ENCODE measurements at regions not wholly inside any gene's neighbourhood (a gene's known extent, or its start where the extent isn't known, plus 50 kb on each side); places are given as distances from the start of the nearest gene placed in this dataset.

DNA sequence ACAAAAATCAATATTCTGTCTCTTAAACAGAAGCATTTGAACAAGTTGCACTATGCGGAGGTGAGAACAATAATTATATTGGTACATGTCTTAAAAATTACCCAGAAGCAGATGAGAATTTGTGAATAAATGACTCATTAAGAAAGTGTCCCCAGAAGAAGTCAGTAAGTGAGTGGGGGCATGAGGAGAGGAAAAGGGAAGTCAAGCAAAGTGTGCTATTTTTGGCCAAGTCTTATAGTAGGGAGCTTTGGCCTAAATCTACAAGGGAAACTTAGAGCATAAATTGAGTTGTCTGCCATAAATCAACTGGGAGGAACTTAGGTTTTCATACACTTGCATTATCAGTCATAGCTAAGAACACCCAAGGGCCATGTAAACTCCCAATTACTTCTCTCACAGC, 86.9 kb upstream of the SATB1 start:
- peak overlapping the region in 1 of 2 donors; percentile 58 for H3K27ac ChIP-seq (ENCODE audit: low read depth in 1 of 2, low read length in 1 of 2)
- no peaks in the 10 kb centered on the region for H3K27me3 ChIP-seq (ENCODE audit: control insufficient read depth in 2 of 2, insufficient read depth in 1 of 2, low read length in 1 of 2)
- peaks cover 6 to 16% of the 10 kb centered on the region in 2 donors for H3K4me1 ChIP-seq (ENCODE audit: control insufficient read depth in 2 of 2, insufficient read depth in 2 of 2, low read length in 2 of 2)
- H3K9me3 ChIP-seq (ENCODE audit: control insufficient read depth in 2 of 2, insufficient read depth in 1 of 2, low read length in 1 of 2): no peaks in the 10 kb centered on the region
- peaks cover 0 to 8% of the 10 kb centered on the region in 2 donors for H3K36me3 ChIP-seq (ENCODE audit: control insufficient read depth in 2 of 2, insufficient read depth in 2 of 2, low read length in 1 of 2)
- H3K4me3 ChIP-seq (ENCODE audit: low read length in 2 of 2): no peak overlapping the region
- DNase-seq (ENCODE audit: low read depth in 6 of 9, low spot score in 9 of 9): no peak
- WGBS: 99% methylated on average over 1 of the region's 1 CpG

DNA sequence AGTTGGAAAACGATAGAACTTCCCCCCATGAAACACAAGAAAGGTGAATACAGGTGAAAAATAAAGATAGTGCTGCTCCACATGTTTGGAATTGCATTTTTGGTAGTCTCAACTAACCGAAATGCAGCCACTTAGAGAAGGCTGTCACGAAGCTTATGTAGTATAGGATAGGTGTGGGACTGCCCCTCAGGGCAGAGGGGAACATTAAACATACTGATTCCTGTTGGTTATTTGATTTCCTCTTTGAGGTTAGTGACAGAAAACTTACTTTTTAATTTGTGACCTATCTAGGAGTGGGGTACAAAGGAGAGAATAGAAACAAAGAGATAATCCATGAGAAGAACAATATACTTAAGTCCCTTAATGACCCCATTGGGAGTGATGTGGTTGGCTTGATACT, 85.8 kb upstream of the SATB1 start:
- no peak overlapping the region for H3K27ac ChIP-seq (ENCODE audit: low read depth in 1 of 2, low read length in 1 of 2)
- H3K9me3 ChIP-seq (ENCODE audit: control insufficient read depth in 2 of 2, insufficient read depth in 1 of 2, low read length in 1 of 2): no peaks in the 10 kb centered on the region
- no peaks in the 10 kb centered on the region for H3K27me3 ChIP-seq (ENCODE audit: control insufficient read depth in 2 of 2, insufficient read depth in 1 of 2, low read length in 1 of 2)
- peaks cover 0 to 8% of the 10 kb centered on the region in 2 donors for H3K36me3 ChIP-seq (ENCODE audit: control insufficient read depth in 2 of 2, insufficient read depth in 2 of 2, low read length in 1 of 2)
- H3K4me3 ChIP-seq (ENCODE audit: low read length in 2 of 2): no peak overlapping the region
- 90% methylated on average over 3 of the region's 3 CpGs for WGBS
- peaks cover 6 to 16% of the 10 kb centered on the region in 2 donors for H3K4me1 ChIP-seq (ENCODE audit: control insufficient read depth in 2 of 2, insufficient read depth in 2 of 2, low read length in 2 of 2)
- no peak for DNase-seq (ENCODE audit: low read depth in 6 of 9, low spot score in 9 of 9)

DNA sequence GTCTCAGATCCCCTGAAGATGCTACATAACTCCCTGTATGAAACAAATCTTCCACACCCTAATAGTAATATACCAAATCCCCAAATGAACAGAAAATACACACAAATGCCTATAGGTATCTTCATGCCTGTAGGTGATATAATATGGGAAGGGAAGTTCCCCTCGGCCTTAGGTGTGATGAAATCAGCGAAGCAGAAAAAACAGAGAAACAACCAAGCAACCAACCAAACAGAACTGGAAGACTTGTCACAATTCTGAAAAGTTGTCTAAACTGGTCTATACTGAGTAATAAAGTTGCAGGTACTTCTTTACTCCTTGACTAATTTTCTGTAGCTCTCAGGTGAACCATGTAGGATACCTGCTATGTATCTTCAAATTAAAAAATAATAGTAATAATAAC, 82.2 kb upstream of the SATB1 start:
- WGBS: 95% methylated on average over 2 of the region's 2 CpGs
- no peak overlapping the region for H3K27ac ChIP-seq (ENCODE audit: low read depth in 1 of 2, low read length in 1 of 2)
- no peak overlapping the region for H3K4me3 ChIP-seq (ENCODE audit: low read length in 2 of 2)
- peaks cover 0 to 8% of the 10 kb centered on the region in 2 donors for H3K36me3 ChIP-seq (ENCODE audit: control insufficient read depth in 2 of 2, insufficient read depth in 2 of 2, low read length in 1 of 2)
- H3K4me1 ChIP-seq (ENCODE audit: control insufficient read depth in 2 of 2, insufficient read depth in 2 of 2, low read length in 2 of 2): peaks cover 3 to 8% of the 10 kb centered on the region in 2 donors
- no peaks in the 10 kb centered on the region for H3K9me3 ChIP-seq (ENCODE audit: control insufficient read depth in 2 of 2, insufficient read depth in 1 of 2, low read length in 1 of 2)
- DNase-seq (ENCODE audit: low read depth in 6 of 9, low spot score in 9 of 9): no peak
- no peaks in the 10 kb centered on the region for H3K27me3 ChIP-seq (ENCODE audit: control insufficient read depth in 2 of 2, insufficient read depth in 1 of 2, low read length in 1 of 2)

DNA sequence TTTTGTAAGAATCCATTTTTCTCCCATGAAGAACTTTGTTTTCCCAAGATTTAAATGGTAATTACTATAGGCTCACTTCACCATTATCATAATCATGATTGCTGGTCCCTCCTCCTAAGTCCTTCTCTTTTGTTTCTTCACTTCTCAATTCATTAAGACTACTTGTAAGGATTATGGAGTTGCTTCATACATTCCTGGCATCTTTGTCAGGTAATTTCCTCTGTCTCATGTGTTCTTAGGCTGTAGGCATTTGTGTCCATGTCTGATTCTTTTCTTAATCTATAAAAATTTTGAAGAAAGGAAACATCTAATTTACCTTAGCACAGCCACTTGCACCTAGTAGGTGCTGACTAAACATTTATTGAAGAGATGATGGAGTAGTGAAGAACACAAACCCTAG, 79.9 kb upstream of the SATB1 start:
- H3K4me1 ChIP-seq (ENCODE audit: control insufficient read depth in 2 of 2, insufficient read depth in 2 of 2, low read length in 2 of 2): peaks cover 0 to 3% of the 10 kb centered on the region in 2 donors
- DNase-seq (ENCODE audit: low read depth in 6 of 9, low spot score in 9 of 9): no peak
- H3K36me3 ChIP-seq (ENCODE audit: control insufficient read depth in 2 of 2, insufficient read depth in 2 of 2, low read length in 1 of 2): peaks cover 0 to 4% of the 10 kb centered on the region in 2 donors
- H3K27me3 ChIP-seq (ENCODE audit: control insufficient read depth in 2 of 2, insufficient read depth in 1 of 2, low read length in 1 of 2): no peaks in the 10 kb centered on the region
- H3K9me3 ChIP-seq (ENCODE audit: control insufficient read depth in 2 of 2, insufficient read depth in 1 of 2, low read length in 1 of 2): no peaks in the 10 kb centered on the region
- H3K4me3 ChIP-seq (ENCODE audit: low read length in 2 of 2): no peak overlapping the region
- H3K27ac ChIP-seq (ENCODE audit: low read depth in 1 of 2, low read length in 1 of 2): no peak overlapping the region

DNA sequence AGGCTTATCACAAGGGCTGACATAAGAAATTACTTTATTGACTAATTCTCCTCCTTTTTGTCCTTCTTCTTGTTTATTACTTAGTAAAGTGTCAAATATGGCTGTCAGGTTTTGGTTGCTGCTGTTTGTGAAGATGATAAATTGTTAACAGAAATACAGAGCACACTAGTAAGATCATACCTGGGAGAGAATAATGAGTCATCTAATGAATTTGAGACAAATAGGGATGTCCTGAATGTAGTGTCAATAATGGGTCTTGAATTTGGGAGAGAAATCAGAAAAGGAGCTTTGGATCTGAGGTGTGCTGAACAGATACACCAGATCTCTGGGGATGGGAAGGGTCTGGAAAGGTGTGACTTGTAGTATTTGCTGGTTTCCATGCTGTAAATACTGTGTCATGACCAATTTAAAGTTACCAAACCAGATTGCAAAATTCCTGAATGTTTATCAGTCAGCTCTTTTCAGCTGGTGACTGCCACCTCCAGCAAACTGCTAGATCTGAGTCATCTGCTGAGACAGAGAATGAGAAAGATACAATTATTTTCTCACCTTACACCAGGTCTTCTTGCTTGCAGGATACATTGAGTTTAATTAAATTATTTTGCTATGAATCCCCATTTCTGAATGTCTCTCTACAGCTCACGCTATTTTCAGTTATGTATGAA, 76.7 kb upstream of the SATB1 start:
- H3K4me3 ChIP-seq (ENCODE audit: low read length in 2 of 2): no peak overlapping the region
- peaks cover 10 to 11% of the 10 kb centered on the region in 2 donors for H3K4me1 ChIP-seq (ENCODE audit: control insufficient read depth in 2 of 2, insufficient read depth in 2 of 2, low read length in 2 of 2)
- no peaks in the 10 kb centered on the region for H3K9me3 ChIP-seq (ENCODE audit: control insufficient read depth in 2 of 2, insufficient read depth in 1 of 2, low read length in 1 of 2)
- no peak overlapping the region for H3K27ac ChIP-seq (ENCODE audit: low read depth in 1 of 2, low read length in 1 of 2)
- H3K36me3 ChIP-seq (ENCODE audit: control insufficient read depth in 2 of 2, insufficient read depth in 2 of 2, low read length in 1 of 2): no peaks in the 10 kb centered on the region
- no peaks in the 10 kb centered on the region for H3K27me3 ChIP-seq (ENCODE audit: control insufficient read depth in 2 of 2, insufficient read depth in 1 of 2, low read length in 1 of 2)
- DNase-seq (ENCODE audit: low read depth in 6 of 9, low spot score in 9 of 9): no peak
- WGBS: 99% methylated on average over 1 of the region's 1 CpG

DNA sequence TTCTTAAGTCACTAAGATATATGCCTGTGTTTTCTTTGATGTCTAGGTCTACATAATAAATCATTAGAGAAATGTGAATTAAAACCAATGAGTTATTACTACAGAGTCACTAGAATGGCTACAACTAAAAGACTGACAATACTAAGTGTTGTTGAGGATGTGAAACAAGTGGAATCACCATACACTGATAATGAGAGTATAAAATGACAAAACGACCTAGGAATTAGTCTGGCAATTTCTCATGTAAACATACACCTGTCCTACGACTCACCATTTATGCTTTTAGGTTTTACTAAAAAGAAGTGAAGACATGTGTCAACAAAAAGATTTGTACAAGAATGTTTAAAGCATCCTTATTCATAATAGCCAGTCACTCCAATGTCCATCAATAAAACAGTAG, 75.2 kb upstream of the SATB1 start:
- no peak for DNase-seq (ENCODE audit: low read depth in 6 of 9, low spot score in 9 of 9)
- no peaks in the 10 kb centered on the region for H3K9me3 ChIP-seq (ENCODE audit: control insufficient read depth in 2 of 2, insufficient read depth in 1 of 2, low read length in 1 of 2)
- no peak overlapping the region for H3K27ac ChIP-seq (ENCODE audit: low read depth in 1 of 2, low read length in 1 of 2)
- H3K36me3 ChIP-seq (ENCODE audit: control insufficient read depth in 2 of 2, insufficient read depth in 2 of 2, low read length in 1 of 2): no peaks in the 10 kb centered on the region
- H3K4me1 ChIP-seq (ENCODE audit: control insufficient read depth in 2 of 2, insufficient read depth in 2 of 2, low read length in 2 of 2): peaks cover 10 to 11% of the 10 kb centered on the region in 2 donors
- 97% methylated on average over 2 of the region's 2 CpGs for WGBS
- no peaks in the 10 kb centered on the region for H3K27me3 ChIP-seq (ENCODE audit: control insufficient read depth in 2 of 2, insufficient read depth in 1 of 2, low read length in 1 of 2)
- H3K4me3 ChIP-seq (ENCODE audit: low read length in 2 of 2): no peak overlapping the region

DNA sequence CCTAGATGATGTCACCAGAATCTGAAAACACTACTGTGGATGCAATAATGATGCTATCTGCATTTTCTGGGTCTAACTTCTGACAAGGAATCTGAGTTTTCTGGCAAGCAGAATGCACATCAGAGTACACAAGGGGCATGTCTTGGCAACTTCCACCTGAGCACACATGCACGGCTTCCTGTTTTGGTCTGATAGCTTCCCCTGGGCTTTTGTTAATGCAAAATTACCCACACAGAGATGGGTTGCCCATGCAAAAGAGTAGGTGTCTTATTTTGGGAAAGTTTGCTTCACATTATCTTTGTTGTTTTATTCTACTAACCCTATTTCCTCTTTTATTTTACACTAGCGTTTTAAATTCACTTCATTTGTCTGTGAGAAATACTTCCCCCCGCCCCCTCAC, 74.2 kb upstream of the SATB1 start:
- WGBS: 30% methylated on average over 3 of the region's 3 CpGs
- no peak overlapping the region for H3K4me3 ChIP-seq (ENCODE audit: low read length in 2 of 2)
- peak in 8 of 9 donors; percentile 37 to 83 (median 58) for DNase-seq (ENCODE audit: low read depth in 6 of 9, low spot score in 9 of 9)
- no peaks in the 10 kb centered on the region for H3K9me3 ChIP-seq (ENCODE audit: control insufficient read depth in 2 of 2, insufficient read depth in 1 of 2, low read length in 1 of 2)
- H3K27ac ChIP-seq (ENCODE audit: low read depth in 1 of 2, low read length in 1 of 2): peak overlapping the region; percentile 22 to 72
- H3K36me3 ChIP-seq (ENCODE audit: control insufficient read depth in 2 of 2, insufficient read depth in 2 of 2, low read length in 1 of 2): no peaks in the 10 kb centered on the region
- no peaks in the 10 kb centered on the region for H3K27me3 ChIP-seq (ENCODE audit: control insufficient read depth in 2 of 2, insufficient read depth in 1 of 2, low read length in 1 of 2)
- peaks cover 10 to 11% of the 10 kb centered on the region in 2 donors for H3K4me1 ChIP-seq (ENCODE audit: control insufficient read depth in 2 of 2, insufficient read depth in 2 of 2, low read length in 2 of 2)

DNA sequence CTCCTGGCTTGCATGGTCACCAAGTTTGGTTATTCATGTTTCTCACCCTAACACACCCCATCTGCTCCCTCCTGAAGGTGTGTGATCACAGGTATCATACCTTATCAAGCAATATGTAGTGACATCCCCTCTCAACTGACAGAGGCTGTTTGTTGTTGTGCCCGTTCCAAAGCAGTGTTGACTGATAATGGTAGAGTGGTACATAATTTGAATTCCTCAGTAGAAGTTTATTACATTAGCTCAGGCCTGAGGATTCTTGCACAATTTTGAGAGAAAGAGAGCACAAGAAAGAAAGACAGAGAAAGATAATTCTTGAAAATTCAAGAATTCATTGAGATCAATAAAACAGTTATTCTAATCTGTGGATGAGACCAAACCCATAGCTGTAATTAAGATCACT, 69.1 kb upstream of the SATB1 start:
- DNase-seq (ENCODE audit: low read depth in 6 of 9, low spot score in 9 of 9): no peak
- H3K27me3 ChIP-seq (ENCODE audit: control insufficient read depth in 2 of 2, insufficient read depth in 1 of 2, low read length in 1 of 2): no peaks in the 10 kb centered on the region
- WGBS: 99% methylated on average over 1 of the region's 1 CpG
- no peak overlapping the region for H3K27ac ChIP-seq (ENCODE audit: low read depth in 1 of 2, low read length in 1 of 2)
- H3K4me3 ChIP-seq (ENCODE audit: low read length in 2 of 2): no peak overlapping the region
- peaks cover 0 to 2% of the 10 kb centered on the region in 2 donors for H3K36me3 ChIP-seq (ENCODE audit: control insufficient read depth in 2 of 2, insufficient read depth in 2 of 2, low read length in 1 of 2)
- H3K4me1 ChIP-seq (ENCODE audit: control insufficient read depth in 2 of 2, insufficient read depth in 2 of 2, low read length in 2 of 2): peaks cover 18 to 26% of the 10 kb centered on the region in 2 donors
- H3K9me3 ChIP-seq (ENCODE audit: control insufficient read depth in 2 of 2, insufficient read depth in 1 of 2, low read length in 1 of 2): no peaks in the 10 kb centered on the region

DNA sequence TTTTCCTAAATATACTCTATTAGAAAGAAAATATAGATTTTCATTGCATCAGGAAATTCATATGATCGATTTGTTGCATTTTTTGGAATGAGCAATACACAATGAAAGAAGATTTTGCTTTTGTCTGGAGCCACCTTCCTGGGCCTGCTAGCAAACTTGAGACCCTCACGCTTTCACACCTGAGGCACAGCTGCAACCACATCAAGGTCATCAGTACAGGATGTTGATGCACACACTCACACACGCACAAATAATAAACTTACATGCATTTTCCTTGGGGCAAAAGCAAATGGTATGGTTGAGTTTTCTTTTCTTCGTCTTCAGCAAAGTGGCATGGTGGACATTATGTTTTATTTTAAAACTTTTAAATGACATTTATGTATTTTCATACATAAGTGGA, 64.8 kb upstream of the SATB1 start:
- H3K4me1 ChIP-seq (ENCODE audit: control insufficient read depth in 2 of 2, insufficient read depth in 2 of 2, low read length in 2 of 2): peaks cover 15 to 20% of the 10 kb centered on the region in 2 donors
- H3K36me3 ChIP-seq (ENCODE audit: control insufficient read depth in 2 of 2, insufficient read depth in 2 of 2, low read length in 1 of 2): peaks cover 4 to 6% of the 10 kb centered on the region in 2 donors
- no peak overlapping the region for H3K4me3 ChIP-seq (ENCODE audit: low read length in 2 of 2)
- peak overlapping the region; percentile 80 to 96 for H3K27ac ChIP-seq (ENCODE audit: low read depth in 1 of 2, low read length in 1 of 2)
- peak; percentile 72 to 95 (median 91) for DNase-seq (ENCODE audit: low read depth in 6 of 9, low spot score in 9 of 9)
- 15% methylated on average over 4 of the region's 4 CpGs for WGBS
- H3K9me3 ChIP-seq (ENCODE audit: control insufficient read depth in 2 of 2, insufficient read depth in 1 of 2, low read length in 1 of 2): no peaks in the 10 kb centered on the region
- H3K27me3 ChIP-seq (ENCODE audit: control insufficient read depth in 2 of 2, insufficient read depth in 1 of 2, low read length in 1 of 2): no peaks in the 10 kb centered on the region

Data from thymus (tissue), 11 donors.